ENCODE measurements at regions not wholly inside any gene's neighbourhood (a gene's known extent, or its start where the extent isn't known, plus 50 kb on each side); places are given as distances from the start of the nearest gene placed in this dataset.

- Histone ChIP-seq H3K79me2 (ENCODE audit: insufficient read depth, low read length) (no peaks in the 10 kb centered on the region), H3K27ac (ENCODE audit: low read depth, low read length) (no peak overlapping the region), H3K4me2 (ENCODE audit: insufficient read depth, low read length) (no peak overlapping the region), H3K4me3 (ENCODE audit: insufficient read depth, low read length) (no peak overlapping the region), H3K27me3 (ENCODE audit: insufficient read depth, low read length) (no peaks in the 10 kb centered on the region), H3K4me1 (ENCODE audit: insufficient read depth, low read length) (no peaks in the 10 kb centered on the region), H3K36me3 (ENCODE audit: insufficient read depth, low read length) (no peaks in the 10 kb centered on the region), H2AFZ (ENCODE audit: low read length) (no peak overlapping the region), H3K9me3 (ENCODE audit: low read depth, low read length) (no peaks in the 10 kb centered on the region), H4K20me1 (ENCODE audit: insufficient read depth, low read length) (no peaks in the 10 kb centered on the region)
- TF ChIP-seq CTCF (IDR thresholded peaks at IDR 0.05; ENCODE audit: extremely low read depth, low read depth, low read length) = no peak
- no peak for DNase-seq (ENCODE audit: insufficient read length, low spot score, missing footprints)
Observed at GRCh38 chr9:12539580-12539975, 153.6 kb upstream of the TYRP1 start.

GRCh38 chr9:12544700-12545099 lies 148.5 kb upstream of the TYRP1 start:
- Histone ChIP-seq H3K27me3 (ENCODE audit: insufficient read depth, low read length) (no peaks in the 10 kb centered on the region), H3K4me3 (ENCODE audit: insufficient read depth, low read length) (no peak overlapping the region), H3K79me2 (ENCODE audit: insufficient read depth, low read length) (no peaks in the 10 kb centered on the region), H4K20me1 (ENCODE audit: insufficient read depth, low read length) (no peaks in the 10 kb centered on the region), H3K27ac (ENCODE audit: low read depth, low read length) (no peak overlapping the region), H3K4me2 (ENCODE audit: insufficient read depth, low read length) (no peak overlapping the region), H3K36me3 (ENCODE audit: insufficient read depth, low read length) (no peaks in the 10 kb centered on the region), H3K9me3 (ENCODE audit: low read depth, low read length) (no peaks in the 10 kb centered on the region), H2AFZ (ENCODE audit: low read length) (no peak overlapping the region), H3K4me1 (ENCODE audit: insufficient read depth, low read length) (no peaks in the 10 kb centered on the region)
- no peak for TF ChIP-seq CTCF (IDR thresholded peaks at IDR 0.05; ENCODE audit: extremely low read depth, low read depth, low read length)
- DNase-seq (ENCODE audit: insufficient read length, low spot score, missing footprints) = no peak

GRCh38 chr9:12554636-12555035 lies 138.5 kb upstream of the TYRP1 start:
- no peak for DNase-seq (ENCODE audit: insufficient read length, low spot score, missing footprints)
- no peaks in the 10 kb centered on the region for H3K27me3 ChIP-seq (ENCODE audit: insufficient read depth, low read length)
- H3K4me2 ChIP-seq (ENCODE audit: insufficient read depth, low read length) = no peak overlapping the region

GRCh38 chr9:12566404-12567090 lies 126.6 kb upstream of the TYRP1 start:
- Histone ChIP-seq H3K4me1 (ENCODE audit: insufficient read depth, low read length) (no peaks in the 10 kb centered on the region), H2AFZ (ENCODE audit: low read length) (no peak overlapping the region), H3K27me3 (ENCODE audit: insufficient read depth, low read length) (no peaks in the 10 kb centered on the region), H3K79me2 (ENCODE audit: insufficient read depth, low read length) (no peaks in the 10 kb centered on the region), H3K36me3 (ENCODE audit: insufficient read depth, low read length) (no peaks in the 10 kb centered on the region), H4K20me1 (ENCODE audit: insufficient read depth, low read length) (no peaks in the 10 kb centered on the region), H3K4me3 (ENCODE audit: insufficient read depth, low read length) (no peak overlapping the region), H3K9me3 (ENCODE audit: low read depth, low read length) (no peaks in the 10 kb centered on the region), H3K4me2 (ENCODE audit: insufficient read depth, low read length) (no peak overlapping the region), H3K27ac (ENCODE audit: low read depth, low read length) (no peak overlapping the region)
- TF ChIP-seq CTCF (IDR thresholded peaks at IDR 0.05; ENCODE audit: extremely low read depth, low read depth, low read length) = no peak
- DNase-seq (ENCODE audit: insufficient read length, low spot score, missing footprints) = no peak

More at GRCh38 chr9:12554636-12555035, 138.5 kb upstream of the TYRP1 start:
- no peaks in the 10 kb centered on the region for H4K20me1 ChIP-seq (ENCODE audit: insufficient read depth, low read length)
- H2AFZ ChIP-seq (ENCODE audit: low read length) = no peak overlapping the region
- TF ChIP-seq CTCF (IDR thresholded peaks at IDR 0.05; ENCODE audit: extremely low read depth, low read depth, low read length) = peak; percentile 20
- H3K4me1 ChIP-seq (ENCODE audit: insufficient read depth, low read length) = no peaks in the 10 kb centered on the region
- no peak overlapping the region for H3K4me3 ChIP-seq (ENCODE audit: insufficient read depth, low read length)
- no peaks in the 10 kb centered on the region for H3K36me3 ChIP-seq (ENCODE audit: insufficient read depth, low read length)
- H3K9me3 ChIP-seq (ENCODE audit: low read depth, low read length) = no peaks in the 10 kb centered on the region
- H3K27ac ChIP-seq (ENCODE audit: low read depth, low read length) = no peak overlapping the region
- H3K79me2 ChIP-seq (ENCODE audit: insufficient read depth, low read length) = no peaks in the 10 kb centered on the region

Measured in osteoblast (primary cell).